ENCODE measurements at regions not wholly inside any gene's neighbourhood (a gene's known extent, or its start where the extent isn't known, plus 50 kb on each side); places are given as distances from the start of the nearest gene placed in this dataset.

GRCh38 chr11:113634940-113635575 is 71.0 kb downstream of the TMPRSS5 start:
- H3K27ac ChIP-seq (ENCODE audit: low read depth, low read length) = no peak overlapping the region
- no peaks in the 10 kb centered on the region for H3K27me3 ChIP-seq (ENCODE audit: control insufficient read depth in 2 of 2, insufficient read depth in 2 of 2, low read length in 2 of 2)
- Mint-ChIP-seq H3K27ac (no peak overlapping the region), H3K4me3 (no peak overlapping the region), H3K4me1 (no peaks in the 10 kb centered on the region), H3K27me3 (peaks cover 5 to 28% (median 15%) of the 10 kb centered on the region in 5 donors), H3K9me3 (peaks cover 0 to 6% (median 4%) of the 10 kb centered on the region in 11 donors), H3K36me3 (no peaks in the 10 kb centered on the region)
- intact Hi-C loops (cut with micrococcal nuclease) = no loop called here
- POLR2A ChIA-PET = no interaction called here
- H3K4me3 ChIP-seq (ENCODE audit: low read length) = no peak overlapping the region
- DNase-seq = no peak
- no peak for ATAC-seq
- CTCF ChIA-PET = no interaction called here
- no peaks in the 10 kb centered on the region for H3K36me3 ChIP-seq (ENCODE audit: control insufficient read depth in 2 of 3, insufficient read depth in 3 of 3, low read length in 3 of 3)
- no peaks in the 10 kb centered on the region for H3K4me1 ChIP-seq (ENCODE audit: control insufficient read depth in 2 of 2, insufficient read depth in 2 of 2, low read length in 2 of 2)
- no peaks in the 10 kb centered on the region for H3K9me3 ChIP-seq (ENCODE audit: control insufficient read depth in 2 of 3, low read length in 3 of 3)

DNA sequence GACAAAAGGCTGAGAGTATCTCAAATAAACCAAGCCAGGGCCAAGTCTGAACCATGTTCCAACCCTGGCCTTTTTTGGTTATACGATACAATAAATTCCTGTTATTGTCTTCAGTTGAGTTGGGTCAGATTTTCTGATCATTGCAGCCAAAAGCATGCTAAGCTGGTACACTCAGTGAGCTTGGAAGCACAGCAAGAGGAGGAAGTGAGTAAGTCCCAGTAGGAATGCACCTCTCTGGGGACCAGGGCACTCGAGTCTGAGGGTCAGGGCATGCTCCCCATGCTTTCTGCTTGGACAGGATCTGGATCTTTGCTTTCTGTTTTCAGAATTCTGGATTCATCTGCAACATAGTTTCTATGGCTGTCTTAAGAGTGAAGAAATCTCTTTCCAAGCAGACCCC is 73.1 kb downstream of the TMPRSS5 start:
- no peaks in the 10 kb centered on the region for H3K36me3 ChIP-seq (ENCODE audit: control insufficient read depth in 2 of 3, insufficient read depth in 3 of 3, low read length in 3 of 3)
- no peak overlapping the region for H3K4me3 ChIP-seq (ENCODE audit: low read length)
- no peaks in the 10 kb centered on the region for H3K4me1 ChIP-seq (ENCODE audit: control insufficient read depth in 2 of 2, insufficient read depth in 2 of 2, low read length in 2 of 2)
- ChIA-PET CTCF (no interaction called here), POLR2A (no interaction called here)
- Mint-ChIP-seq H3K4me1 (no peaks in the 10 kb centered on the region), H3K9me3 (peaks cover 0 to 6% (median 4%) of the 10 kb centered on the region in 11 donors), H3K27me3 (peaks cover 10 to 22% (median 12%) of the 10 kb centered on the region in 5 donors), H3K27ac (no peak overlapping the region), H3K4me3 (no peak overlapping the region), H3K36me3 (no peaks in the 10 kb centered on the region)
- ATAC-seq = no peak
- H3K27me3 ChIP-seq (ENCODE audit: control insufficient read depth in 2 of 2, insufficient read depth in 2 of 2, low read length in 2 of 2) = no peaks in the 10 kb centered on the region
- no peak for DNase-seq
- intact Hi-C loops (cut with micrococcal nuclease) = no loop called here
- no peak overlapping the region for H3K27ac ChIP-seq (ENCODE audit: low read depth, low read length)
- no peaks in the 10 kb centered on the region for H3K9me3 ChIP-seq (ENCODE audit: control insufficient read depth in 2 of 3, low read length in 3 of 3)

DNA sequence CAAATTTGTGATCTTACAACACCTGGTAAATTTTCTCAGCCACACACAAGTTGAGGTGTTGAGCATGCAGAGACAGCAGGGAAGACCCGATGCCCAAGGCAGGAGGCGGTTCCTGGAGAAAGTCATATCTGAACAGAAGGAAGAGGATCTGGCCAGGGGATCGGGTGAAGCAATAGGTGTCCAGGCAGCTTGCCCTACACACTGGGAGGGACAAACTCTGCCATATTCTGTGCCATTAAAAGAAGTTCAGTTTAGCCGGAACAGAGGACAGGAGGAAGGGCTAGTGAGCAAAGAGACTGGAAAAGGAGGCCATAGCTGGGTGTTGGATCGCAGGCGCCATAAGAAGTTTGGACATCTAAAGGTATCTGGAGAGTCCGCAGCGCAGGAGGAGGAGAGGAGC is 76.5 kb downstream of the TMPRSS5 start:
- ATAC-seq (no peak), DNase-seq (no peak)
- Histone ChIP-seq H3K4me1 (ENCODE audit: control insufficient read depth in 2 of 2, insufficient read depth in 2 of 2, low read length in 2 of 2) (no peaks in the 10 kb centered on the region), H3K27me3 (ENCODE audit: control insufficient read depth in 2 of 2, insufficient read depth in 2 of 2, low read length in 2 of 2) (no peaks in the 10 kb centered on the region), H3K4me3 (ENCODE audit: low read length) (no peak overlapping the region), H3K27ac (ENCODE audit: low read depth, low read length) (no peak overlapping the region), H3K36me3 (ENCODE audit: control insufficient read depth in 2 of 3, insufficient read depth in 3 of 3, low read length in 3 of 3) (no peaks in the 10 kb centered on the region), H3K9me3 (ENCODE audit: control insufficient read depth in 2 of 3, low read length in 3 of 3) (no peaks in the 10 kb centered on the region)
- ChIA-PET CTCF (no interaction called here), POLR2A (no interaction called here)
- Mint-ChIP-seq H3K36me3 (no peaks in the 10 kb centered on the region), H3K4me3 (no peak overlapping the region), H3K27me3 (peaks cover 10 to 40% (median 28%) of the 10 kb centered on the region in 5 donors), H3K9me3 (peaks cover 0 to 7% (median 0%) of the 10 kb centered on the region in 11 donors), H3K4me1 (no peaks in the 10 kb centered on the region), H3K27ac (no peak overlapping the region)
- intact Hi-C loops (cut with micrococcal nuclease) = no loop called here

DNA sequence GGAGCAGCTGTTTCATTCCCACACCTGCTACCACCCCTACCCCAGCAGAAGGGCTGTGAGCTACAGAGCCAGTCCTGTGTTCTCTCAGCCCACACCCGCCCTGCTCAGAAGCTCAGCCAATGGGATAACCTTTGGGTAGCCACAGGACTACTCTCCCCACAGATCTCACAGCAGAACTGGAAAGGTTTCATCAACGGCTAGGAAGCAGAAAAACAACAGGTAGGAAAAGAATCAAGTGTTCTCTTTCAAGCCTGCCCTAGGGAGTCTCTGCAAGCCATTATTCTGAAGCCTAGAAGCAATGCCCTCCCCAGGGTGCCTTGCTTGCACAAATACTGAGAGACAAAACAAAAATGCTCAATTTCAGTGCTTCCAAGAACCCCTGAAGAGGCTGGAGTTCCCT is 77.2 kb downstream of the TMPRSS5 start:
- no peaks in the 10 kb centered on the region for H3K36me3 Mint-ChIP-seq
- H3K9me3 Mint-ChIP-seq = peaks cover 0 to 5% (median 0%) of the 10 kb centered on the region in 11 donors
- intact Hi-C loops (cut with micrococcal nuclease) = no loop called here
- ChIA-PET POLR2A (no interaction called here), CTCF (no interaction called here)
- no peak overlapping the region for H3K4me3 Mint-ChIP-seq
- peaks cover 10 to 45% (median 29%) of the 10 kb centered on the region in 5 donors for H3K27me3 Mint-ChIP-seq
- H3K27ac Mint-ChIP-seq = no peak overlapping the region
- no peak overlapping the region for H3K27ac ChIP-seq (ENCODE audit: low read depth, low read length)
- no peak for ATAC-seq
- no peaks in the 10 kb centered on the region for H3K9me3 ChIP-seq (ENCODE audit: control insufficient read depth in 2 of 3, low read length in 3 of 3)
- no peaks in the 10 kb centered on the region for H3K36me3 ChIP-seq (ENCODE audit: control insufficient read depth in 2 of 3, insufficient read depth in 3 of 3, low read length in 3 of 3)
- no peaks in the 10 kb centered on the region for H3K4me1 ChIP-seq (ENCODE audit: control insufficient read depth in 2 of 2, insufficient read depth in 2 of 2, low read length in 2 of 2)
- DNase-seq = no peak
- no peaks in the 10 kb centered on the region for H3K27me3 ChIP-seq (ENCODE audit: control insufficient read depth in 2 of 2, insufficient read depth in 2 of 2, low read length in 2 of 2)
- no peak overlapping the region for H3K4me3 ChIP-seq (ENCODE audit: low read length)
- H3K4me1 Mint-ChIP-seq = no peaks in the 10 kb centered on the region

DNA sequence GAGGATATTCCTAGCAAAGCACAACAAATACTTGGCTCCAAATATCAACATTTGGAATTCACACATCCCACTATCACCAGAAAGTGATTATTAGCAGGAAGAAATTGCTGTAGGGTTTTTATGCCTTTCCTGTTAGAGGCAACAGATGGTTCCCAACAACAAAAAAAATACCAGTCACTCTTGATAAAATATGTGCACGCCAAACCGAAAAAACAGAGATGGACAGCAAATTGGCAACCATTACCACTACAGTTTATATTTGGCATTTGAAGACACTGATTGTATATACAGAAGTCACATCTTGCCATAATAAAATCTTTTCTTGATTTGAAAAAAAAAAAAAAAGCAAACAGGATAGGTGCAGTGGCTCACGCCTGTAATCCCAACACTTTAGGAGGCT is 78.2 kb downstream of the TMPRSS5 start:
- H3K9me3 ChIP-seq (ENCODE audit: control insufficient read depth in 2 of 3, low read length in 3 of 3) = no peaks in the 10 kb centered on the region
- H3K27ac Mint-ChIP-seq = no peak overlapping the region

GRCh38 chr11:113627297-113627696 is 78.8 kb downstream of the TMPRSS5 start:
- intact Hi-C loops (cut with micrococcal nuclease) = no loop called here
- ChIA-PET CTCF (no interaction called here), POLR2A (no interaction called here)
- Histone ChIP-seq H3K27me3 (ENCODE audit: control insufficient read depth in 2 of 2, insufficient read depth in 2 of 2, low read length in 2 of 2) (no peaks in the 10 kb centered on the region), H3K4me1 (ENCODE audit: control insufficient read depth in 2 of 2, insufficient read depth in 2 of 2, low read length in 2 of 2) (no peaks in the 10 kb centered on the region), H3K9me3 (ENCODE audit: control insufficient read depth in 2 of 3, low read length in 3 of 3) (no peaks in the 10 kb centered on the region), H3K27ac (ENCODE audit: low read depth, low read length) (no peak overlapping the region), H3K36me3 (ENCODE audit: control insufficient read depth in 2 of 3, insufficient read depth in 3 of 3, low read length in 3 of 3) (no peaks in the 10 kb centered on the region), H3K4me3 (ENCODE audit: low read length) (no peak overlapping the region)
- Mint-ChIP-seq H3K9me3 (peaks cover 0 to 6% (median 0%) of the 10 kb centered on the region in 11 donors), H3K4me3 (no peak overlapping the region), H3K36me3 (no peaks in the 10 kb centered on the region), H3K27ac (no peak overlapping the region), H3K4me1 (no peaks in the 10 kb centered on the region), H3K27me3 (peaks cover 13 to 53% (median 39%) of the 10 kb centered on the region in 5 donors)
- DNase-seq = no peak
- ATAC-seq = no peak

More for the DNA sequence above, 78.2 kb downstream of the TMPRSS5 start:
- intact Hi-C loops (cut with micrococcal nuclease) = no loop called here
- ChIA-PET POLR2A (no interaction called here), CTCF (no interaction called here)
- Histone ChIP-seq H3K4me3 (ENCODE audit: low read length) (no peak overlapping the region), H3K27me3 (ENCODE audit: control insufficient read depth in 2 of 2, insufficient read depth in 2 of 2, low read length in 2 of 2) (no peaks in the 10 kb centered on the region), H3K27ac (ENCODE audit: low read depth, low read length) (no peak overlapping the region), H3K36me3 (ENCODE audit: control insufficient read depth in 2 of 3, insufficient read depth in 3 of 3, low read length in 3 of 3) (no peaks in the 10 kb centered on the region), H3K4me1 (ENCODE audit: control insufficient read depth in 2 of 2, insufficient read depth in 2 of 2, low read length in 2 of 2) (no peaks in the 10 kb centered on the region)
- H3K9me3 Mint-ChIP-seq = peaks cover 0 to 6% (median 0%) of the 10 kb centered on the region in 11 donors
- no peaks in the 10 kb centered on the region for H3K36me3 Mint-ChIP-seq
- H3K27me3 Mint-ChIP-seq = peaks cover 10 to 55% (median 38%) of the 10 kb centered on the region in 5 donors
- DNase-seq = no peak
- no peak for ATAC-seq
- no peak overlapping the region for H3K4me3 Mint-ChIP-seq
- no peaks in the 10 kb centered on the region for H3K4me1 Mint-ChIP-seq

- ATAC-seq = no peak
- Histone ChIP-seq H3K36me3 (ENCODE audit: control insufficient read depth in 2 of 3, insufficient read depth in 3 of 3, low read length in 3 of 3) (no peaks in the 10 kb centered on the region), H3K9me3 (ENCODE audit: control insufficient read depth in 2 of 3, low read length in 3 of 3) (no peaks in the 10 kb centered on the region), H3K27me3 (ENCODE audit: control insufficient read depth in 2 of 2, insufficient read depth in 2 of 2, low read length in 2 of 2) (no peaks in the 10 kb centered on the region), H3K4me1 (ENCODE audit: control insufficient read depth in 2 of 2, insufficient read depth in 2 of 2, low read length in 2 of 2) (no peaks in the 10 kb centered on the region), H3K4me3 (ENCODE audit: low read length) (no peak overlapping the region), H3K27ac (ENCODE audit: low read depth, low read length) (no peak overlapping the region)
- ChIA-PET CTCF (no interaction called here), POLR2A (no interaction called here)
- Mint-ChIP-seq H3K4me1 (no peaks in the 10 kb centered on the region), H3K9me3 (peaks cover 0 to 6% (median 0%) of the 10 kb centered on the region in 11 donors), H3K27ac (no peak overlapping the region), H3K36me3 (no peaks in the 10 kb centered on the region), H3K27me3 (peaks cover 13 to 54% (median 38%) of the 10 kb centered on the region in 5 donors), H3K4me3 (no peak overlapping the region)
- no peak for DNase-seq
- intact Hi-C loops (cut with micrococcal nuclease) = no loop called here
Measured at GRCh38 chr11:113626736-113627135, 79.4 kb downstream of the TMPRSS5 start.

Measured in naive thymus-derived CD4-positive, alpha-beta T cell (primary cell).